Activated CD4-positive, alpha-beta memory T cell treated with anti-CD3 and anti-CD28 coated beads, Interleukin-2, amount 10 ng/mL, durations not matched to agents 7 days and 5 days (primary cell): ENCODE measurements at regions not wholly inside any gene's neighbourhood (a gene's known extent, or its start where the extent isn't known, plus 50 kb on each side); places are given as distances from the start of the nearest gene placed in this dataset.

Experiments used
- CTCF ChIA-PET: fragments of 350-600 bp; sonication (Branson Sonifier 250); formaldehyde crosslinking; loops from one replicate; lab custom pipeline; 2021; ENCODE audit warnings: antibody characterized with exemption, inconsistent platforms; lab: Charles Lee
- POLR2A ChIA-PET: fragments of 350-600 bp; sonication (Branson Sonifier 250); formaldehyde crosslinking; loops from one replicate; lab custom pipeline; 2021; ENCODE audit warnings: antibody characterized with exemption; lab: Charles Lee
- DNase-seq: peaks from one replicate; pipeline ENCODE4 v3.0.0-alpha.2; 2020
- H3K27ac Mint-ChIP-seq: one replicate; pipeline ENCODE4 v1.8.0; 2021; ENCODE audit warnings: mild to moderate bottlenecking, mixed read lengths
- H3K27me3 Mint-ChIP-seq: one replicate; pipeline ENCODE4 v1.8.0; 2021; ENCODE audit warnings: mixed read lengths
- H3K36me3 Mint-ChIP-seq: one replicate; pipeline ENCODE4 v1.8.0; 2021; ENCODE audit warnings: low read depth, mixed read lengths
- H3K4me1 Mint-ChIP-seq: one replicate; pipeline ENCODE4 v1.8.0; 2021; ENCODE audit warnings: mixed read lengths
- H3K4me3 Mint-ChIP-seq: one replicate; pipeline ENCODE4 v1.8.0; 2021; ENCODE audit warnings: mild to moderate bottlenecking, mixed read lengths
- H3K9me3 Mint-ChIP-seq: one replicate; pipeline ENCODE4 v1.8.0; 2021; ENCODE audit warnings: mixed read lengths

GRCh38 chr14:86027990-86028389, 498.0 kb downstream of the FLRT2 start:
- ChIA-PET CTCF (no interaction called here), POLR2A (no interaction called here)
- Mint-ChIP-seq H3K36me3 (no peaks in the 10 kb centered on the region), H3K4me1 (no peaks in the 10 kb centered on the region), H3K27ac (no peak overlapping the region), H3K27me3 (no peaks in the 10 kb centered on the region), H3K4me3 (no peak overlapping the region), H3K9me3 (peaks cover 9% of the 10 kb centered on the region)
- no peak for DNase-seq

GRCh38 chr14:86027144-86027543, 497.2 kb downstream of the FLRT2 start:
- no peak overlapping the region for H3K4me3 Mint-ChIP-seq
- H3K36me3 Mint-ChIP-seq, result no peaks in the 10 kb centered on the region
- no peak overlapping the region for H3K27ac Mint-ChIP-seq
- H3K9me3 Mint-ChIP-seq, result peaks cover 9% of the 10 kb centered on the region
- POLR2A ChIA-PET, result no interaction called here
- no peaks in the 10 kb centered on the region for H3K4me1 Mint-ChIP-seq
- DNase-seq, result no peak
- CTCF ChIA-PET, result interaction anchor here (1.0 kb wide), 1 partner anchor 11 kb away, joined by 3 read pairs; no protein-coding TSS in a partner anchor
- no peaks in the 10 kb centered on the region for H3K27me3 Mint-ChIP-seq

- no peak for DNase-seq
- no peak overlapping the region for H3K4me3 Mint-ChIP-seq
- H3K9me3 Mint-ChIP-seq, result peaks cover 10% of the 10 kb centered on the region
- ChIA-PET POLR2A (no interaction called here), CTCF (no interaction called here)
- H3K27me3 Mint-ChIP-seq, result no peaks in the 10 kb centered on the region
- H3K4me1 Mint-ChIP-seq, result no peaks in the 10 kb centered on the region
- no peaks in the 10 kb centered on the region for H3K36me3 Mint-ChIP-seq
- H3K27ac Mint-ChIP-seq, result no peak overlapping the region
Observed at GRCh38 chr14:86022031-86022629, 492.2 kb downstream of the FLRT2 start.

- POLR2A ChIA-PET, result no interaction called here
- Mint-ChIP-seq H3K4me3 (no peak overlapping the region), H3K4me1 (no peaks in the 10 kb centered on the region), H3K9me3 (peaks cover 6% of the 10 kb centered on the region), H3K36me3 (no peaks in the 10 kb centered on the region), H3K27me3 (no peaks in the 10 kb centered on the region), H3K27ac (no peak overlapping the region)
- CTCF ChIA-PET, result no interaction called here
- no peak for DNase-seq
Observed at GRCh38 chr14:86020841-86021240, 490.9 kb downstream of the FLRT2 start.

- POLR2A ChIA-PET, result no interaction called here
- CTCF ChIA-PET, result no interaction called here
- H3K9me3 Mint-ChIP-seq, result peaks cover 3% of the 10 kb centered on the region
- no peak overlapping the region for H3K27ac Mint-ChIP-seq
- no peaks in the 10 kb centered on the region for H3K4me1 Mint-ChIP-seq
- no peaks in the 10 kb centered on the region for H3K27me3 Mint-ChIP-seq
- DNase-seq, result no peak
- H3K4me3 Mint-ChIP-seq, result no peak overlapping the region
- no peaks in the 10 kb centered on the region for H3K36me3 Mint-ChIP-seq
Observed at GRCh38 chr14:86015941-86016340, 486.0 kb downstream of the FLRT2 start.

GRCh38 chr14:86015511-86015910, 485.6 kb downstream of the FLRT2 start:
- Mint-ChIP-seq H3K27me3 (no peaks in the 10 kb centered on the region), H3K27ac (no peak overlapping the region), H3K4me1 (no peaks in the 10 kb centered on the region), H3K9me3 (no peaks in the 10 kb centered on the region), H3K4me3 (no peak overlapping the region), H3K36me3 (no peaks in the 10 kb centered on the region)
- DNase-seq, result no peak
- ChIA-PET POLR2A (no interaction called here), CTCF (no interaction called here)

GRCh38 chr14:86013641-86014040, 483.7 kb downstream of the FLRT2 start:
- no peaks in the 10 kb centered on the region for H3K36me3 Mint-ChIP-seq
- H3K27ac Mint-ChIP-seq, result no peak overlapping the region
- no peaks in the 10 kb centered on the region for H3K9me3 Mint-ChIP-seq
- H3K4me1 Mint-ChIP-seq, result no peaks in the 10 kb centered on the region
- ChIA-PET POLR2A (no interaction called here), CTCF (no interaction called here)
- no peak overlapping the region for H3K4me3 Mint-ChIP-seq
- DNase-seq, result no peak
- H3K27me3 Mint-ChIP-seq, result no peaks in the 10 kb centered on the region

GRCh38 chr14:86012461-86012860, 482.5 kb downstream of the FLRT2 start:
- no peak for DNase-seq
- H3K4me1 Mint-ChIP-seq, result no peaks in the 10 kb centered on the region
- H3K27ac Mint-ChIP-seq, result no peak overlapping the region
- H3K4me3 Mint-ChIP-seq, result no peak overlapping the region
- H3K36me3 Mint-ChIP-seq, result no peaks in the 10 kb centered on the region
- H3K27me3 Mint-ChIP-seq, result no peaks in the 10 kb centered on the region
- ChIA-PET CTCF (no interaction called here), POLR2A (no interaction called here)
- no peaks in the 10 kb centered on the region for H3K9me3 Mint-ChIP-seq

GRCh38 chr14:86003998-86004397, 474.1 kb downstream of the FLRT2 start:
- Mint-ChIP-seq H3K9me3 (no peaks in the 10 kb centered on the region), H3K4me1 (no peaks in the 10 kb centered on the region), H3K4me3 (no peak overlapping the region), H3K27ac (no peak overlapping the region), H3K36me3 (no peaks in the 10 kb centered on the region), H3K27me3 (no peaks in the 10 kb centered on the region)
- ChIA-PET POLR2A (no interaction called here), CTCF (no interaction called here)
- DNase-seq, result no peak

GRCh38 chr14:85996551-85996950, 466.6 kb downstream of the FLRT2 start:
- ChIA-PET POLR2A (no interaction called here), CTCF (no interaction called here)
- Mint-ChIP-seq H3K27ac (no peak overlapping the region), H3K4me3 (no peak overlapping the region), H3K27me3 (no peaks in the 10 kb centered on the region), H3K4me1 (no peaks in the 10 kb centered on the region), H3K36me3 (no peaks in the 10 kb centered on the region), H3K9me3 (no peaks in the 10 kb centered on the region)
- no peak for DNase-seq

GRCh38 chr14:85991156-85991555, 461.2 kb downstream of the FLRT2 start:
- H3K36me3 Mint-ChIP-seq, result no peaks in the 10 kb centered on the region
- no peaks in the 10 kb centered on the region for H3K27me3 Mint-ChIP-seq
- no peak for DNase-seq
- H3K27ac Mint-ChIP-seq, result no peak overlapping the region
- no peaks in the 10 kb centered on the region for H3K4me1 Mint-ChIP-seq
- peaks cover 4% of the 10 kb centered on the region for H3K9me3 Mint-ChIP-seq
- CTCF ChIA-PET, result no interaction called here
- H3K4me3 Mint-ChIP-seq, result no peak overlapping the region
- POLR2A ChIA-PET, result no interaction called here

GRCh38 chr14:85987907-85988306, 458.0 kb downstream of the FLRT2 start:
- no peaks in the 10 kb centered on the region for H3K4me1 Mint-ChIP-seq
- H3K27ac Mint-ChIP-seq, result no peak overlapping the region
- POLR2A ChIA-PET, result no interaction called here

GRCh38 chr14:85987292-85987691, 457.3 kb downstream of the FLRT2 start:
- H3K27ac Mint-ChIP-seq, result no peak overlapping the region
- CTCF ChIA-PET, result no interaction called here
- no peaks in the 10 kb centered on the region for H3K4me1 Mint-ChIP-seq
- H3K27me3 Mint-ChIP-seq, result no peaks in the 10 kb centered on the region
- no peaks in the 10 kb centered on the region for H3K36me3 Mint-ChIP-seq
- POLR2A ChIA-PET, result no interaction called here
- DNase-seq, result no peak
- peaks cover 4% of the 10 kb centered on the region for H3K9me3 Mint-ChIP-seq
- H3K4me3 Mint-ChIP-seq, result no peak overlapping the region

More at GRCh38 chr14:85987907-85988306, 458.0 kb downstream of the FLRT2 start:
- no peak overlapping the region for H3K4me3 Mint-ChIP-seq
- H3K36me3 Mint-ChIP-seq, result no peaks in the 10 kb centered on the region
- no peak for DNase-seq
- peaks cover 4% of the 10 kb centered on the region for H3K9me3 Mint-ChIP-seq
- CTCF ChIA-PET, result no interaction called here
- no peaks in the 10 kb centered on the region for H3K27me3 Mint-ChIP-seq

- Mint-ChIP-seq H3K36me3 (peaks cover 6% of the 10 kb centered on the region), H3K9me3 (peaks cover 4% of the 10 kb centered on the region), H3K4me3 (no peak overlapping the region), H3K27ac (no peak overlapping the region), H3K4me1 (no peaks in the 10 kb centered on the region), H3K27me3 (no peaks in the 10 kb centered on the region)
- DNase-seq, result no peak
- ChIA-PET CTCF (no interaction called here), POLR2A (no interaction called here)
Observed at GRCh38 chr14:85978582-85979250, 448.8 kb downstream of the FLRT2 start.
